ENCODE measurements at regions not wholly inside any gene's neighbourhood (a gene's known extent, or its start where the extent isn't known, plus 50 kb on each side); places are given as distances from the start of the nearest gene placed in this dataset.

- TF ChIP-seq, protein P1, sequence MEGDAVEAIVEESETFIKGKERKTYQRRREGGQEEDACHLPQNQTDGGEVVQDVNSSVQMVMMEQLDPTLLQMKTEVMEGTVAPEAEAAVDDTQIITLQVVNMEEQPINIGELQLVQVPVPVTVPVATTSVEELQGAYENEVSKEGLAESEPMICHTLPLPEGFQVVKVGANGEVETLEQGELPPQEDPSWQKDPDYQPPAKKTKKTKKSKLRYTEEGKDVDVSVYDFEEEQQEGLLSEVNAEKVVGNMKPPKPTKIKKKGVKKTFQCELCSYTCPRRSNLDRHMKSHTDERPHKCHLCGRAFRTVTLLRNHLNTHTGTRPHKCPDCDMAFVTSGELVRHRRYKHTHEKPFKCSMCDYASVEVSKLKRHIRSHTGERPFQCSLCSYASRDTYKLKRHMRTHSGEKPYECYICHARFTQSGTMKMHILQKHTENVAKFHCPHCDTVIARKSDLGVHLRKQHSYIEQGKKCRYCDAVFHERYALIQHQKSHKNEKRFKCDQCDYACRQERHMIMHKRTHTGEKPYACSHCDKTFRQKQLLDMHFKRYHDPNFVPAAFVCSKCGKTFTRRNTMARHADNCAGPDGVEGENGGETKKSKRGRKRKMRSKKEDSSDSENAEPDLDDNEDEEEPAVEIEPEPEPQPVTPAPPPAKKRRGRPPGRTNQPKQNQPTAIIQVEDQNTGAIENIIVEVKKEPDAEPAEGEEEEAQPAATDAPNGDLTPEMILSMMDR (IDR thresholded peaks at IDR 0.05) = no peak
- peak; percentile 72 for TF ChIP-seq EZH2 (IDR thresholded peaks at IDR 0.05)
Measured at GRCh38 chr18:22559414-22560274, 141.9 kb upstream of the CTAGE1 start.
